Memory B cell (primary cell): ENCODE measurements at regions not wholly inside any gene's neighbourhood (a gene's known extent, or its start where the extent isn't known, plus 50 kb on each side); places are given as distances from the start of the nearest gene placed in this dataset.

ENCODE experiments used
- ATAC-seq: fragments of 150-1000 bp; cut with Tn5 transposase; 2 replicates; pipeline ENCODE4 v1.10.0; 2021; ENCODE audit warnings: low read depth, mild to moderate bottlenecking, moderate library complexity
- DNase-seq, 2 donors: peaks; one replicate each; pipeline ENCODE4 v3.0.0; 2022; ENCODE audit warnings: low spot score in 2 of 2
- H3K27ac Mint-ChIP-seq: one replicate; pipeline ENCODE4 v1.8.0; 2022; ENCODE audit warnings: mild to moderate bottlenecking, moderate library complexity, mixed read lengths
- H3K27me3 Mint-ChIP-seq: one replicate; pipeline ENCODE4 v1.8.0; 2022; ENCODE audit warnings: mixed read lengths
- H3K36me3 Mint-ChIP-seq: one replicate; pipeline ENCODE4 v1.8.0; 2022; ENCODE audit warnings: mild to moderate bottlenecking, mixed read lengths
- H3K4me1 Mint-ChIP-seq: one replicate; pipeline ENCODE4 v1.8.0; 2022; ENCODE audit warnings: mixed read lengths
- H3K4me3 Mint-ChIP-seq: one replicate; pipeline ENCODE4 v1.8.0; 2022; ENCODE audit warnings: mild to moderate bottlenecking, moderate library complexity, mixed read lengths
- H3K9me3 Mint-ChIP-seq: one replicate; pipeline ENCODE4 v1.8.0; 2022; ENCODE audit warnings: mixed read lengths

DNA sequence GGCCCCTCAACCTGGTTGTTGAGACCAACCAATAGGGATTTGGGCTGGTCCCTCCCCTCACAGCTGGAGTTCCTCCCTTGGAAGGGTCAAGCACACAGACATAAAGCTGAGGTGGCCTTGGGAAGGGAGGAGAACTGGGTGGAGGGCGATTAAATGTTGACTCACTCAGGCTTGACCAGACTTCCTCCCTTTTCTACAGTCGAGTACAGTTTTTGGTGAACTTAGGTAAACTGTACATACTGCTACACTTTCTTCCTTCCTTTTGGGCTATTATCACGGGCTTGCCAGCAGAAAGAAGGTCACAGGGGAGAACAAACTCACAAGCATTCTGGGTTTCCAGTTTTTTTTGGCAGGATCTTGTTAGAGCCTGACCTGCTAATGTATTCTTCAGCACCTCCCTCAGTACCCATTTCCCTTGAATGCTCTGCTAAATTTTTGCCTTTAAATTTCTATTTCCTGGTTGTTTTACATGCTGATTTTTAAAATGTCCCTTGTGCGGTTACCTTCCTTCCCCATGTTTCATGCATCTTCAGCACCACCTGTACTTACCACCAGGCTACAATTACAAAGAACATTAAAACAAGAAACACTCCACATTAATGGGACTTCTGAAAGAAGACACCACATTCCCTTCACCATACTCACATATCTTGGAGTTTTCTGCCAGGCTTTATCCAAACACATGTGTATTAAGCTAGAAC lies 135.2 kb upstream of the RASGEF1B start:
- Mint-ChIP-seq H3K27me3 (no peaks in the 10 kb centered on the region), H3K4me3 (peak overlapping the region; percentile 67), H3K9me3 (peaks cover 2% of the 10 kb centered on the region), H3K36me3 (no peaks in the 10 kb centered on the region), H3K27ac (peak overlapping the region; percentile 90), H3K4me1 (peaks cover 35% of the 10 kb centered on the region)
- ATAC-seq: peak; percentile 72
- DNase-seq: peak in 1 of 2 donors; percentile 41

DNA sequence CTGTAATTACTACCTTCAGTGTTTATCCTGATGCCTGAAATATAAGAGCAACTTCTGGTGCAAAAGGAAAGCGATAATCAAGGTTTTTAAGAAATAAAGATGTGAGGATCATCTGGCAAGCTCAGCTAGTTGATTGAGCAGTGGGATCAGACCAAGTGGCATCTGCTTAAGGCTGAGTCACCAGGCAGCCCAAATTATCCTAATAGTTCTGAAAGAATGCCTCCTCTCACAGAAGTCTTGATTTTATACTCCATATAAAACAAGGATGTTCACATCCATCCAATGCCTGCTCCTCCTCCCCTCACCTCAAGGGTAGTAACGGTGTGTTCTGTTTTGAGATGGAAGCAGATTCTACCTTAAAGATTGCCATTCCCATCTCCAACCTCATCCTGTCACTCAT lies 134.5 kb upstream of the RASGEF1B start:
- peak overlapping the region; percentile 67 for H3K4me3 Mint-ChIP-seq
- peak overlapping the region; percentile 90 for H3K27ac Mint-ChIP-seq
- H3K27me3 Mint-ChIP-seq: no peaks in the 10 kb centered on the region
- ATAC-seq (no peak), DNase-seq (no peak)
- H3K4me1 Mint-ChIP-seq: peaks cover 35% of the 10 kb centered on the region
- peaks cover 2% of the 10 kb centered on the region for H3K9me3 Mint-ChIP-seq
- H3K36me3 Mint-ChIP-seq: no peaks in the 10 kb centered on the region

DNA sequence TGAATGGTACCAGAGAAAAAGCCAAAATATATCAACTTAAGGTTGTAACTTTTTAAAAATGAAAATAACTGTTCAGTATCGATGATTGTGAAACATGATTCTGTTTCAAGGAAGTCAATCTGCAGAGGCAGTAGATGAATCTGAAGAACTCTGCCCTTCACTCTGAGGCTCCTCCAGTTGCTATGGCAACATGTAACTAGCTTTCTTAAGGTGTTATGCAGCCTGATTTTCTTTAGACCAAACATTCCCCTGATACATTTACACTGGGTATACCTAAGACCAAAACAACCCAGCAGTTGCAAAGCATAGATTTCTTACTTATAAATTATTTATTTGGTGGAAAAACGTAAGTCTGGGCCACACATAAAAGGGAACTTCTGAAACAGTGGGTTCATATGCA lies 133.6 kb upstream of the RASGEF1B start:
- DNase-seq: peak in 1 of 2 donors; percentile 38
- peaks cover 33% of the 10 kb centered on the region for H3K4me1 Mint-ChIP-seq
- no peaks in the 10 kb centered on the region for H3K36me3 Mint-ChIP-seq
- peak; percentile 64 for ATAC-seq
- H3K27ac Mint-ChIP-seq: peak overlapping the region; percentile 90
- no peaks in the 10 kb centered on the region for H3K27me3 Mint-ChIP-seq
- peak overlapping the region; percentile 14 for H3K4me3 Mint-ChIP-seq
- H3K9me3 Mint-ChIP-seq: peaks cover under 1% of the 10 kb centered on the region

DNA sequence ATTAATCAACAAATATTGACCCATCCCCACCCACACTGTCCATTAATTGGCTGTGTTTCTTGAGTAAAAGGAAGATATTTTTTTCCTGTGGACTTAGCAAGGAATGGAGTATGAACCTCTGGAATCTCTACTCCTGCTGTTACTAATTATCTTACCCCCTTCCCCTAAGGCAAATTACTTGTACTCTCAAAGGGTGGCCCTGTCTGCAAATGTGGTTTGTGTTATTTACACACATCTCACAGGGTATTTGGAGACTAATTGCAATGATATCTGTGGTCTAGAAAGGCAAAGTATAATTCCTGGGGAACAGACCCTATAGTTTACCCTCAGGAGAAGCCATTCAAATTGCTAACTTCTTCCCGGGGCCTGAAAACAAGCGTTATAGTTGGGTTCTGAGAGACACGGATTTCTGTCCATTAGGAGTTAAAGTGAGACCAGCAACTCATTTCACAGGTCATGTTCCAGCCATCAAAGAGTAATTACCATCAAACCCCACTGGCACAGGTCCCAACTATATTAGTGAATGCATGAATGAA lies 133.0 kb upstream of the RASGEF1B start:
- Mint-ChIP-seq H3K4me3 (no peak overlapping the region), H3K4me1 (peaks cover 28% of the 10 kb centered on the region), H3K27me3 (no peaks in the 10 kb centered on the region), H3K9me3 (no peaks in the 10 kb centered on the region), H3K27ac (peak overlapping the region; percentile 90), H3K36me3 (peaks cover 2% of the 10 kb centered on the region)
- DNase-seq (no peak), ATAC-seq (no peak)

DNA sequence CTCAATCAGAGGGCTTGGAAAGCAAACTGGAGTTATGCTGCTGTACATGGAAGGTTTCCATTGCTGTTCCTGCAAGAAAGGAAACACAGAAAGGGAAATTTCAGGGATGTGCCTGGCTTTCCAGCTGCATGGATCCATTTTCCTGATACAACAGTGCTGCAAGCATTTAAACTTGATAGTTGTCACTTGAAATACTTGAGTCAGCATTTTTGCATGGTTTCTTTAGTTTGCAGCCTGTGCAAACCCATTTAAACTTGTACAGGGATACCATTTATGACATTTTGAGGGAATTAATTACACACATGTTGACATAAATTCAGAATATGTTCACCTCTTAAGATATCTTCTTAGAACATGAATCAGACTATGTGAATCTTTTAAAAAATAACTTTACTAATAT lies 131.1 kb upstream of the RASGEF1B start:
- H3K4me1 Mint-ChIP-seq: peaks cover 22% of the 10 kb centered on the region
- H3K27ac Mint-ChIP-seq: no peak overlapping the region
- H3K36me3 Mint-ChIP-seq: peaks cover 2% of the 10 kb centered on the region
- DNase-seq: no peak
- H3K4me3 Mint-ChIP-seq: no peak overlapping the region
- ATAC-seq: no peak
- H3K9me3 Mint-ChIP-seq: no peaks in the 10 kb centered on the region
- no peaks in the 10 kb centered on the region for H3K27me3 Mint-ChIP-seq

DNA sequence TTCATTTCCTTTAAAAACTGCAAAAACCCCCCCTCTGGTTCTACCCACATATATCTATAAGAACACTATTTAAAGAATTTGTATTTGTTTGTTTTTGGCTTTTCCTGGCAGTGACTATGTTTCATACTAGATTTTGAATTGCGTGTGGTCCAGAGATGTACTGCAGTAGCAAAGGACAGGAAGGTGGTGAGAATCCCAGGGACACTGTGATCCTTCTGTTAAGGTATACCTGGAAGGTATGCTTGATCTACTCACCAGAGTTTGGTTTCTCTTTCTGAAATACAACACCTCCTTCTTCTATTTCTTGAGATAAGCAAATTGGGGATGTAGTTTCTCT lies 129.6 kb upstream of the RASGEF1B start:
- Mint-ChIP-seq H3K27ac (no peak overlapping the region), H3K4me1 (peaks cover 8% of the 10 kb centered on the region), H3K4me3 (no peak overlapping the region), H3K36me3 (peaks cover 2% of the 10 kb centered on the region), H3K9me3 (no peaks in the 10 kb centered on the region), H3K27me3 (no peaks in the 10 kb centered on the region)
- ATAC-seq (no peak), DNase-seq (no peak)

DNA sequence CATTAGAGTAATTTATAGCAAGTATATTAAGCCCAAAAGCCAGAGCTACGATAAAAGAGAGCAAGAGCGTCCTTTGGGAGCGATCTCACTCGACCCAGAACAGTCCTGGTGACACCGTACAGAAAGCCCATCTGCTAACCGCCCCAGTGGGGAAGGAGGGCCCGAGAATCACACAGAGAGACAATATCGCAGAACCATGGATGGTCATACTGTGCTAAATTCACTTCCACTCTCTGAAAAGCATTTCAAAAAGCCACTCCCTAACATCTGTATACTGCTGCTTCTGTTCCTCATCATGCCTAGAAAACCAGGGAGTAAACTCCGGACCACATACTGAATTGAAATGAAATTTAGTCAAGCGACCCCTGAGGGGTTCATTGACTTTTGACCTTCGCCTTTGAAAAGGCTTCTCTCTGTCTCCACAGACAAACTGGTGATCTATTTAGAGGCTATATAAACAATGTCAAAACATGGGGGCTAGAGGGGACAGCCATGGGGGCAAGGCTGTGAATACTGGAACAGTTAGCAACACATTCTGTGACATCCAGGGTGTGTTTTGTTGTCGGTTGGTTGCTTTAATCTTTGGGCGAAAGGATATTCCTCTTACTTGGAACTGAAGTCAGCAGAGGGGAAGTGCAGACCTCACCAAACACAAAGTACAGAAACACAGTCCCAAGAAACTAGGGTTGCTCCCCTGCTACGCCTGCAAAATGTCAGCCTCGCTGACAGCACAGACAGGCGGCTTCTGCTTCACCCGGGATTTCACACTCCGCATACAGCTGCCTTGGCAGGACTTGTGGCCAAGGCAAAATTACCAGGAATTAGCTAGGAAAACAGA lies 129.0 kb upstream of the RASGEF1B start:
- no peak for DNase-seq
- H3K27ac Mint-ChIP-seq: no peak overlapping the region

DNA sequence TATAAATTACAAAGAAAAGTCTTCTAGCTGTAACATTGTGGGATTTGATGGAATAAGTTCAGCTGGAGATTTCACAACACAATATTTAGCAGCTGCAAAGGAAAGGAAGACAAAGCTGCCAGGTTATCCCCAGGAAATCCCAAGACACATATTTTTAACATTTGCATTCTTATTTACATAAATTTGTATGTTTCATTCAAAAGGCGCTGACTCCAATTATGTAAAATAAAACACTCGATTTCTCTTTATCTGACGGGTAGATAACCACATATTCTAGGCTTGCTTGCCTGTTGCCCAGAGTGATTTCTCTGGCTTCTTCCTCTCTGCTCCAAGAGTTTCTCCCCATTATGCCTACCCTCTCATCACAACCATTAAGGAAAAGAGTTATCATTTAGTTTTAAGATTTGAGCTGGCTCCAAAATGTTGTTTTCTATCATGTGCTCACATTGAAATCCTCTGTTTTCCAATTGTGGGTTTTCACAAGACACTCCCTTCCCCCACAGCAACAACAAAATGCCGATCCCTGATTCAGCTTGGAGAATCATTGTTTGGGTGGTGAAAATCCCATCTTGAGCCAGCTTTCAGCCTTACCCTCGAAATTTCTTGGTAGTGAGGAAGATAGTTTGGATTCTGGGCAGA lies 128.2 kb upstream of the RASGEF1B start:
- Mint-ChIP-seq H3K4me3 (no peak overlapping the region), H3K9me3 (no peaks in the 10 kb centered on the region), H3K4me1 (peaks cover 5% of the 10 kb centered on the region), H3K36me3 (peaks cover 2% of the 10 kb centered on the region), H3K27ac (peak overlapping the region; percentile 50), H3K27me3 (no peaks in the 10 kb centered on the region)
- no peak for DNase-seq
- ATAC-seq: no peak

More for the DNA sequence above, 129.0 kb upstream of the RASGEF1B start:
- no peak for ATAC-seq
- Mint-ChIP-seq H3K4me3 (no peak overlapping the region), H3K4me1 (peaks cover 7% of the 10 kb centered on the region), H3K9me3 (no peaks in the 10 kb centered on the region), H3K27me3 (no peaks in the 10 kb centered on the region), H3K36me3 (peaks cover 2% of the 10 kb centered on the region)

DNA sequence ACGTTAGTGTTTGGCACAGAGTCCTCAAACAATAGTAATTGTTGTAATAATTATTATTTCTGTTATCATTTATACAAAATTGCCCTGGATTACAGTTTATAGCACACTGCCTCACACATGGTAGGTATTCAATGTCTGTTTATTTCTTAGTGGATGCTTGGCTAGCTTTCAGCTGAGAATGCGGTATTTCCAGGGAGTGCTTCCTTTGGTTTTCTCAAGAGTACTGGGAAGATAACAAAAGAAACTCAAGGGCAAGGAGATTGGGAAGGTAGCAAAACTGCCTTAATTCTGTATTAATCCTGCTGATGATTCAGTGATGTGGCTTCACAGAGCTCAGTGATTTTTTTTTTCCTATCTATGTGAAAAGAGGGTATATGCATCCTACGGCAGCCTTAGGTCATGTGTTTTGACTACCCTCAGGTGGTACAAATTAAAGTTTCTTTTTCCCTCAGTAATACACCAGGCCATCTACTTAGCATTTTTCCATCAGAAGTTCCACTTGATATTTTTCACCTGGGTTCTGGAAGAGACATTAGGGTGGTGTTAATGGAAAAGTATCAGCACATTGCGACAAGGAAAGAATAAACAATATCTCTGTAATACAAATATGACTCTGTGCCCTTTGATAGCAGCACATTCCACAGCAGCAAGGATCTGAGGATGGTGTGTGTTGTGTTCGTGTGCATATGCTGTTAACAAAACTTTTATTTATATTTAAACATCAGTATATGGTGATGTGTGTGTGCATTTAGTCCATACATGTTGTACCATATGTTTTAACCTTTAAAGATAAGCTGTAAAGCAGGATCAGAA lies 124.3 kb upstream of the RASGEF1B start:
- H3K27ac Mint-ChIP-seq: no peak overlapping the region
- H3K27me3 Mint-ChIP-seq: no peaks in the 10 kb centered on the region
- peaks cover 4% of the 10 kb centered on the region for H3K36me3 Mint-ChIP-seq
- no peak overlapping the region for H3K4me3 Mint-ChIP-seq
- ATAC-seq: no peak
- H3K4me1 Mint-ChIP-seq: peaks cover 10% of the 10 kb centered on the region
- DNase-seq: no peak
- H3K9me3 Mint-ChIP-seq: peaks cover 3% of the 10 kb centered on the region

DNA sequence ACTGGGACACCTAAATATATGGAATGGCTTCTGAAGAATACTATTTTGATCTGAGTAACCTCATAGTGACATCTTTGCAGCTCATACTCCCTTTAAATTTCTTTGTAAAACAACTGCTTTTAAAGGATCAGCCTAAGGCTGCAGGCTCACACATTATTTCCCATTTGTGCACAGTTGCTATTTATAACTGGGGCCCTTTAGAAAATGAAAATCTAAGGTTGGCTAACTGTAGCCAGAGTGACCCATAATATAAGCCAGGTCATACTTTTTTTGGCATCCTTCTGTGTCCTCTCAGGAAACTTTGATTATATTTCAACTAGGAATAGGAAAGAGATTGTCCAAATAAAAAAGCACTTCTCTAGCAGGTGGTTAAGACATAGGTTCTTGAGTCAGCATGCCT lies 123.6 kb upstream of the RASGEF1B start:
- no peak overlapping the region for H3K27ac Mint-ChIP-seq
- H3K27me3 Mint-ChIP-seq: no peaks in the 10 kb centered on the region
- H3K4me1 Mint-ChIP-seq: peaks cover 10% of the 10 kb centered on the region
- H3K4me3 Mint-ChIP-seq: no peak overlapping the region
- H3K36me3 Mint-ChIP-seq: peaks cover 4% of the 10 kb centered on the region
- no peak for DNase-seq
- no peak for ATAC-seq
- H3K9me3 Mint-ChIP-seq: peaks cover 3% of the 10 kb centered on the region

DNA sequence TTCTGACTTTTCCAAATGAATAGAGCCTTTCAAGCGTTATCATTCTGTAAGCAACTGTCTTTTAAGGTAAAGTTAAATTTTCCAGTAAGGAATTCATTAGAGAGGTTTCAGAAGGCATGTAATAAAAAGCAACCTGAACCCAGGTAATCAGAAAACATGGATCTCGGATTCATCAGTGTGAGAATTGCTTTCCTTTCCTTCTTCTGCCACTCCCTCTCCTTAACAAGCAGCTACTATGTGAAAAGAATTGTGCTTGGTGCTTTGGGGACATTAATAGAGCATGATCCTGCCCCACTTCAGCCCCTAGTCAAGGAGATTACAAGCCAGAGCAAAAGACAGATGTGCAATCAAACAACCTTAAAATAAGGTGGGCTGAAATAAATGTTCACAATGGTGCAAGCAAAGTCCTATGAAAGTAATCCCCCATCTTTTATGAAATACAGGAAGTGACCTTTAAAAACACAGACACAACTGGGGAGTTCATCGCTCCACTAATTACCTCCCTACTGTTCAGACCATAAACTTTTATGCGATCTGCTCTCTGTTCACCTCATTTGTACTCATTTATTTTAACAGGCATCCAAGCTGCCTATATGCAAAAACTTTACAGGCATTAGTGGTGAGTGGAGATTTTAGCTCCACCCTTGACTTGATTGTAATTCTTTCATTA lies 122.9 kb upstream of the RASGEF1B start:
- ATAC-seq (peak; percentile 60), DNase-seq (no peak)
- Mint-ChIP-seq H3K4me1 (peaks cover 13% of the 10 kb centered on the region), H3K27ac (no peak overlapping the region), H3K4me3 (no peak overlapping the region), H3K27me3 (no peaks in the 10 kb centered on the region), H3K9me3 (peaks cover 3% of the 10 kb centered on the region), H3K36me3 (peaks cover 2% of the 10 kb centered on the region)

DNA sequence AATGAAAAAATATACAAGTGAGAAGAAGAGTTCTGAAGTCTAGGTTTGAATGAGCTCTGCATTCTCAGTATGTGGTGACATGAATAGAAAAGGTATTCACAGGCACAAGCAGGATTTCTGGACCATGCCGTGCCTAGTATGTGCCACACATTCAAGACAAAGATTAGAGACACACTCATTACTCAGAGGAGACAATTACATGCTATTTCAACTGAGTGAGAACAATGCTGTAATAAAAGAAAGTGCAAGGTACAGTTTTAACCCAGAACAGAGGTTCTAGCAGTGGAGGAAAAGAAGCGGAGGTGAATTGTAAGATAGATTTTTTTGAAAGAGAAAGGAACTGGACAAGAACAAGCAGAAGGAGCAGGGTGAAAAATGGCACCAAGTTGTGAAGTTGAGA lies 121.0 kb upstream of the RASGEF1B start:
- H3K4me3 Mint-ChIP-seq: no peak overlapping the region
- peaks cover 3% of the 10 kb centered on the region for H3K9me3 Mint-ChIP-seq
- H3K27me3 Mint-ChIP-seq: no peaks in the 10 kb centered on the region
- DNase-seq: no peak
- ATAC-seq: no peak
- H3K4me1 Mint-ChIP-seq: peaks cover 13% of the 10 kb centered on the region
- peaks cover 2% of the 10 kb centered on the region for H3K36me3 Mint-ChIP-seq
- peak overlapping the region; percentile 22 for H3K27ac Mint-ChIP-seq

DNA sequence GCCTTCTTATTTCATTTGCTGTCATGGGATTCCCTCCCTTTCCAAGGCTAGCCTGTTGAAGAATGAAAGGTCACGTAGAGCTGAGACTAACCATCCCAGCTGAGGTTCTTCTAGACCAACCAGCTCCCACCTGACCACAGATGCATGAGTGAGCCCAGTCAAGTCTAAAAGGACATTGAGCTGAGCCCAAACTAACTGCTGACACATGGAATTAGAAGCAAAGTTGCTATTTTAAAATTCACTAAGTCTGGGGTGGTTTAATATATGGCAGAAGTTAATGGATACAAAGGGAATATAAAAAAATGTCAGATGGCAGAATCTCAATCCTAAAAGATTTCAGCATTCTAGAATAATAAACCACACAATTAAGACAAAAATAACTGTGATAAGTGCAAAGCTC lies 118.9 kb upstream of the RASGEF1B start:
- DNase-seq (no peak), ATAC-seq (no peak)
- peaks cover 2% of the 10 kb centered on the region for H3K36me3 Mint-ChIP-seq
- no peaks in the 10 kb centered on the region for H3K27me3 Mint-ChIP-seq
- peaks cover 3% of the 10 kb centered on the region for H3K9me3 Mint-ChIP-seq
- H3K27ac Mint-ChIP-seq: no peak overlapping the region
- no peak overlapping the region for H3K4me3 Mint-ChIP-seq
- peaks cover 11% of the 10 kb centered on the region for H3K4me1 Mint-ChIP-seq
